ENCODE measurements at regions not wholly inside any gene's neighbourhood (a gene's known extent, or its start where the extent isn't known, plus 50 kb on each side); places are given as distances from the start of the nearest gene placed in this dataset.

DNA sequence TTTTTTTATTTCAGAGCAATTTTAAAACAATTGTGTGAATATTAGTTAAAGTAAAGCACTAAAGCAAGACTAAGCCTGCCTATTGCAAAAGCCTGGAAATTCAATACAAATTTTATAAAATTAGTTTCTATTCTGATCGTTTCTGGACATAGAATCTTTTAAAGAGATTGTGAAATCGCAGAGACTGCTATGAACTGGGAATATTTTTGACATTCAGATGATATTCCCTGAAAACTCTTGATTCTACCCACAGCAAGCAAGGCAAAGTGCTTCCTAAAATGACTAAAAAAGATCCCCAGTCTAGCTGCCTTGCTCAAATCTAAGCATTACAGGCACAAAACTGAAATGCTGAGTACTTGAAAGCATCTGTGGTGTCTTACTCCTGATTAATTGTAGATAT, 187.6 kb upstream of the CEP162 start:
- TF ChIP-seq CTCF (IDR thresholded peaks at IDR 0.05) (no peak), POLR2AphosphoS5 (IDR thresholded peaks at IDR 0.05; ENCODE audit: low read depth, low read length) (no peak)
